GM23338 (cell line): ENCODE measurements at regions not wholly inside any gene's neighbourhood (a gene's known extent, or its start where the extent isn't known, plus 50 kb on each side); places are given as distances from the start of the nearest gene placed in this dataset.

Source experiments
- CREB1 ChIP-seq: fragments of 250-450 bp; sonication (Bioruptor Pico); IDR thresholded peaks from 2 replicates; pipeline ENCODE4 v1.5.0; 2020; ENCODE audit warnings: low read depth, mild to moderate bottlenecking, moderate library complexity
- CTCF ChIP-seq, 2 experiments: fragments of 200-600 bp in 1 of 2; sonication (generic) in 1 of 2; conservative IDR thresholded peaks; 2 replicates each; pipeline versions ENCODE4 v1.5.1 to v1.6.1; 2016 to 2017; ENCODE audit warnings: antibody characterized with exemption in 2 of 2, low read depth in 2 of 2, mild to moderate bottlenecking in 2 of 2, moderate library complexity in 1 of 2
- EZH2 ChIP-seq: fragments of 200-600 bp; sonication (generic); IDR thresholded peaks from one replicate; pipeline ENCODE4 v1.8.0; 2017; ENCODE audit warnings: antibody characterized with exemption, mild to moderate bottlenecking, low read depth; ENCODE audit not compliant: unreplicated experiment
- EZH2phosphoT487 ChIP-seq: fragments of 200-600 bp; sonication (generic); IDR thresholded peaks from one replicate; pipeline ENCODE4 v1.8.1; 2018; ENCODE audit warnings: antibody characterized with exemption; ENCODE audit not compliant: unreplicated experiment
- JUNB ChIP-seq: IDR thresholded peaks from one replicate; pipeline ENCODE4 v1.6.1; 2016; ENCODE audit warnings: antibody characterized with exemption; ENCODE audit not compliant: unreplicated experiment
- NANOG ChIP-seq: IDR thresholded peaks from 2 replicates; pipeline ENCODE4 v1.6.1; 2016; ENCODE audit warnings: antibody characterized with exemption, borderline replicate concordance
- POLR2AphosphoS5 ChIP-seq: IDR thresholded peaks from 2 replicates; pipeline ENCODE4 v1.6.1; 2016; ENCODE audit warnings: antibody characterized with exemption, low read depth
- REST ChIP-seq: IDR thresholded peaks from one replicate; pipeline ENCODE4 v1.6.1; 2018; ENCODE audit warnings: antibody characterized with exemption; ENCODE audit not compliant: unreplicated experiment
- STAT1 ChIP-seq: IDR thresholded peaks from one replicate; pipeline ENCODE4 v1.6.1; 2016; ENCODE audit warnings: antibody characterized with exemption; ENCODE audit not compliant: unreplicated experiment
- ZNF114 ChIP-seq: fragments of 250-450 bp; sonication (Bioruptor Pico); IDR thresholded peaks from 2 replicates; pipeline ENCODE4 v1.5.0; 2020; ENCODE audit warnings: mild to moderate bottlenecking, moderate library complexity
- ZNF331 ChIP-seq: fragments of 250-450 bp; sonication (Bioruptor Pico); IDR thresholded peaks from 2 replicates; pipeline ENCODE4 v1.5.0; 2020; ENCODE audit warnings: low read depth, mild to moderate bottlenecking, moderate library complexity
- ZNF462 ChIP-seq: fragments of 250-450 bp; sonication (Bioruptor Pico); IDR thresholded peaks from 2 replicates; pipeline ENCODE4 v1.5.0; 2020; ENCODE audit warnings: mild to moderate bottlenecking, moderate library complexity
- TF ChIP-seq, protein P1 (sequence below): IDR thresholded peaks from 2 replicates; pipeline ENCODE4 v1.6.1; 2016; ENCODE audit warnings: antibody characterized with exemption

- TF ChIP-seq ZNF462 (CRISPR knock-in tag) (no peak), CTCF (conservative IDR thresholded peaks at IDR 0.05; ENCODE audit: low read depth in 2 of 2) (no peak), CREB1 (CRISPR knock-in tag) (no peak), EZH2 (no peak), REST (no peak), EZH2phosphoT487 (no peak), STAT1 (no peak), ZNF114 (CRISPR knock-in tag) (no peak), POLR2AphosphoS5 (no peak), NANOG (no peak), JUNB (no peak), ZNF331 (CRISPR knock-in tag) (no peak)
- TF ChIP-seq, protein P1, sequence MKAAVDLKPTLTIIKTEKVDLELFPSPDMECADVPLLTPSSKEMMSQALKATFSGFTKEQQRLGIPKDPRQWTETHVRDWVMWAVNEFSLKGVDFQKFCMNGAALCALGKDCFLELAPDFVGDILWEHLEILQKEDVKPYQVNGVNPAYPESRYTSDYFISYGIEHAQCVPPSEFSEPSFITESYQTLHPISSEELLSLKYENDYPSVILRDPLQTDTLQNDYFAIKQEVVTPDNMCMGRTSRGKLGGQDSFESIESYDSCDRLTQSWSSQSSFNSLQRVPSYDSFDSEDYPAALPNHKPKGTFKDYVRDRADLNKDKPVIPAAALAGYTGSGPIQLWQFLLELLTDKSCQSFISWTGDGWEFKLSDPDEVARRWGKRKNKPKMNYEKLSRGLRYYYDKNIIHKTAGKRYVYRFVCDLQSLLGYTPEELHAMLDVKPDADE: no peak
These were observed 140.4 kb upstream of the NPVF start for GRCh38 chr7:25368599-25369201.
